ENCODE measurements at regions not wholly inside any gene's neighbourhood (a gene's known extent, or its start where the extent isn't known, plus 50 kb on each side); places are given as distances from the start of the nearest gene placed in this dataset.
A peak's percentile ranks its signal among the peaks of the same experiment; 100 is the strongest.
"Not testable (repeated sequence)": the region's sequence is repeated elsewhere in the genome, so short reads cannot be mapped to it uniquely, and the experiment has no call there.

- no peak for DNase-seq
Observed at GRCh38 chr4:84110040-84110439, 389.1 kb downstream of the NKX6-1 start.

DNA sequence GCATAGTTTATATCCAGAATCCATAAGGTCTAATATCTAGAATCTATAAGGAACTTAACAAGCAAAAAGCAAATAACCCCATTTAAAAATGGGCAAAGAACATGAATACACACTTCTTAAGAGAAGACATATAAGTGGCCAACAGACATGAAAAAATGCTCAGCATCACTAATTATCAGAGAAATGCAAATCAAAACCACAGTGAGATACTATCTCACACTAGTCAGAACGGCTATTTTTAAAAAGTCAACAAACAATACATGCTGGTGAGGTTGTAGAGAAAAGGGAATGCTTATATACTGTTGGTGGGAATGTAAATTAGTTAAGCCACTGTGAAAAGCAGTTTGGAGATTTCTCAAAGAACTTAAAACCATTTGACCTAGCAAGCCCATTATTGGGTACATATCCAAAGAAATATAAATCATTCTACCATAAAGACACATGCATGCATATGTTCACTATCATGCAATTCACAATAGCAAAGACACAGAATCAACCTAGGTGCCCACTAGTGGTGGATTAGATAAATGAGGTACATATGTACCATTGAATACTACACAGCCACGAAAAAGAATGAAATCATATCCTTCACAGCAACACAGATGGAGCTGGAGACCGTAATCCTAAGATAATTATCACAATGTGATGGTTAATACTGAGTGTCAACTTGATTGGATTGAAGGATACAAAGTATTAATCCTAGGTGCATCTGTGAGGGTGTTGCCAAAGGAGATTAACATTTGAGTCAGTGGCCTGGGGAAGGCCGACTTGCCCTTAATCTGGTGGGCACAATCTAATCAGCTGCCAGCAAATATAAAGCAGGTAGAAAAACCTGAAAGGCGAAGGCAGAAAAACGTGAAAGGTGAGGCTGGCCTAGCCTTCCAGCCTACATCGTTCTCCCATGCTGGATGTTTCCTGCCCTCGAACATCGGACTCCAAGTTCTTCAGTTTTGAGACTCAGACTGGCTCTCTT is 397.2 kb downstream of the NKX6-1 start:
- not testable (repeated sequence) for DNase-seq

DNA sequence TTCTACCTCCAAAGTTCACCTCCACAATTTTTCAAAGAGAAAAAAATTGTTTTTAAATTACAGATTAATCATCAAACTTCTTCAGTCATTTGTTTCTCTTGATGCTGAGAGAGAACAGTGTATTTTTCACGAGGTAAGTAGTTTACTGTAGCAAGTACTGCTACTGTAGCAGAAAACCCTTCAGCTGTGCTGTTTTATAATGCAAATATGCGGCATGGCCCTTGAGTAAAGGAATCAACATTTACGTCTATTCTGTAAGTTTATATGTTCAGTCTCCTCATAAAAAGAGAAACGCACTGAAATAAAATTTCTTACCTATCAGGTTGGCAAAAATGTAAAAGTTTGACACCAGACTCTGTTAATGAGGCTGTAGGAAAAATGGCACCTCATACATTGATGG is 399.0 kb downstream of the NKX6-1 start:
- DNase-seq = no peak

GRCh38 chr4:84099599-84099998 is 399.5 kb downstream of the NKX6-1 start:
- DNase-seq = no peak

DNA sequence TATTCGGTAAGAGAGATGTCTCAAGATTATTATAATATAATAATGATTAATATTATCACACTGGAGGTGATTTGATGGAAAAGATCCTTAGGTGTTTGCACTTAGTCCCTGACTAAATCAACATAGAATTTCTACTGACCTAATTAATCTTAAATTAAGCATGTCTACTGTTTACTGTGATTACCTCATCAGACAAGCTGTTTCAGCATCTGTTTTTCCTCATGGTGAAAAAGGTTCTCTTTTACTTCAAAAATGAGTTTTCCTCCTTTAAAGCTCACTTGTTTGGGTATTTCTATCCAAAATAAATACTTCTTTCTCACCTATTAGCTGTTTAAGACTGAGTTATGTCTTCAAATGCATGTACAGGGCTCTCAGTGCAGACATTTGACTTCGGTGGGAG is 407.8 kb downstream of the NKX6-1 start:
- DNase-seq = no peak

DNA sequence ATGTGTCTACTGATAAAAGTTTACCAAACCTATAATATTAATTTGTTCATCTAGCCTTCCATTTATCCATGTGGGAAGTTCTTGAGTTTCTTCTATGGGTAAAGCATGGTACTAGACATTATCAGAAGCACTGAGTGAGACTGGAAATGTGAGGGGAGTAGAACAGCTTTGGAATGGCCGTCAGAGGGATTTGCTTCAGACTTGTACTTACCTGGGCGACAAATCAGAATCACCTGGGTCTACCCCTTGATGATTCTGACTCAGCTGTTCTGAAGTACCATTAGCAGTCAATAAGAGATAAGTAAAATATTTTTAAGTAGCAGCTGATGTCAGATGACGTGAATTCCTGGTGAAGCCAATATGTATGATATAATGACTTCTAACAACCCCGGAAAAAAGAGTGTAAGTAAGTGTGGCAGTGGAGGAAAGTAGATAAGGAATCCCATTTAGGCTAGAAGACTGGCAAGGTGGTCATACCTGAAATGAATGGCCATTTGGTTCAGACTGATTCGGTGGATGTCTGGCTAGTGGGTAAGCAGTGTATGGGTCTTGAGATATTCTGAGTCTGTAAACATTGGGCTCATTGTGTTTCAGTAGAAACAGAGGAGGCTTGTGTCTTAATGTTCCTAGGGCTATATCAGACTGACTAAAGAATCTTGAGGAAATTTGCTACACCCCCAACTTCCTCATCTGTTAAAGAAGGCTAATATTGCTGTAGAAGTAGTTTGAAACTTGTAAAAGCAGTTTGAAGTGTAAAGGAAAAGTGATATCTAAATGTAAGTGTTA is 409.2 kb downstream of the NKX6-1 start:
- no peak for DNase-seq

DNA sequence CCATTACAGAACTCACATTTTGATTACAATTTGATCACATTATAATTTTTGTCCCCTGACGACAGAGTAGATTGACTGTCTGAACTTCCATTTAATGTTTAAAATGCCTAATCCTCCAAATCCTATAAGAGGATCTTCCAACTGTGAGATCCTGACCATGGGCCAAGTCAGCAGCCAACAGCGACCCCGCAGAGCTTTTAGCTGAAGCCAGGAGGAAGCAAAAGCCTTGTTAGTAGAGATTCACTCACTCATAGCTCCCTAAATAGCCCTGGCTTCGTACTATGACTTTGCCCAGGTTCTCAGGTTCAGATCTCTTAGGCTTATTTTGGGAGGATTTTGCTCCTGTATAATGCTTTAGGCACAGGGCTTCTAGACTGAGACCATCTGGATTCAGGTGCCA is 413.1 kb downstream of the NKX6-1 start:
- DNase-seq = peak; percentile 12

DNA sequence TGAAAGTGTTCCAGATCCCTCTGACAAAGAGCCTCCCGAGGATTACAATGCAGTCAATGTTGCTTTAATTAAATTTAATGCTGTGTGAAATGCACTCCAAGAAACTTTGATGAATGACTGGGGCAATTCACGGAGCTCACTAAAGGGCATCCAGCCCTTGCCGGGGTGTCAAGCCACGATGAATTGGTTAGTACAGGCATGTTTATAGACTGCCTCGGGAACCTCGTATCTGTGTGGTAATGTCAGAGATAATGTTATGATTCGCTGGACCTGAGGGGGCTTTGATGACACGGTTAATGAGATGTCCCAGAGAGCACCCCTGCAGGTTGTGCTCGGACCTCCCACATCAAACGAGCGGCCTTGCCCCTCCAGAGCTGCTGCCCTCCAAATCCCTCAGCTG is 428.8 kb downstream of the NKX6-1 start:
- no peak for DNase-seq

GRCh38 chr4:84063619-84064018 is 435.5 kb downstream of the NKX6-1 start:
- no peak for DNase-seq

DNA sequence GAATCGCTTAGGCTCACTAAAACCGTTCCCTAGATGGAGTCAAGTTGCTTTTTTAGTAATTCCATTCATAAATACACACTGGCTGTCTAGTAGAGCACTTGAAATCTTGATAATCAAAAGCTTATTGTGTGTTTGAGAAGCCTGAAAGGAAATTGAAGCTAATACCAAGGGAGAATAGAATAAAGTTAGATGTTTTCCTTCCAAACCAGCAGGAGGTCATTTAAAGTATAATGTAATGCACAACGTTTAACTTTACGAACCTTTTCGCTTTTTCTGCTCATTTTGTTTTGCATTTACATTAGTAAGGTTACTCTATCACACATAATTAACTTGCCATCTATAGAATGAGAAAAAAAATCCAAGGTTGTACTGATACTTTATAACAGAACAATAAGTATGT is 440.9 kb downstream of the NKX6-1 start:
- DNase-seq = no peak

GRCh38 chr4:84051639-84052038 is 447.5 kb downstream of the NKX6-1 start:
- DNase-seq = no peak

DNA sequence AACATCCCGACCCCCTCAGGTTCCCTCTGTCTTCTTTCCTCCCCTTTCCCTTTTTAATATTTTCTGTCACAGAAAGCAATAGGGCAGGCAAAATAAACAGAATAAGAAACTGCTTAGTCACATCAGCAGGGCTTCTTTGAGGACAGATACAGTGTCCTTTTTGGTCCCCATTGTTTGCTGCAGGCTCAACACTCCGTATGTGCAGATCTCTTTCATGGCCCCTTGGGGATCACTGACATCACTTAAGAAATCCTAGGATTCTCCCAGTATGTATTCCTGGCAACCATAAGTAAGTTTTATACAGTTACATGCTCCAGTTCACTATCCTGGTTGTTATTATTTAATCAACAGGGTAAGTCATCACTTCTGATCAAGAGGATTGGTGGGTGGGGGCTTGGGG is 448.0 kb downstream of the NKX6-1 start:
- DNase-seq = no peak

DNA sequence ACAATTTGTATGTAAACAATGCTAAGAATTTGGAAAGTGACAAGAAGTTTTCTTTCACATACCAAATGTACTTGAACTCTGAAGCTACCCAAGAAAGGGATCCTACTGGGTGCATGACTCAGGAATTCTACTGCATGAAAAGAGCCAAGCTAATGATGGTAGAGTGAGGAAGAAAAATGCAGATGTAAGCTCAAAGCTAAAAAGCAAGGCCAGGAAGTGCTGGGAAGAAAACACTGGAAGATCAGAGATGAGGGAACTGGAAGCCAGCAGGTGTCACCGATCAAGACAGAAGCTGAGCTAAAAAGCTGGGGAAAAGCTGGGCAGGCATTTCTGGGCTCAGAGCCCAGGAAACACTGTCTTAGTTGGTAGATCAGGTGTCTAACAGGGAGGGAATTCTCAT is 449.1 kb downstream of the NKX6-1 start:
- peak; percentile 69 for DNase-seq

DNA sequence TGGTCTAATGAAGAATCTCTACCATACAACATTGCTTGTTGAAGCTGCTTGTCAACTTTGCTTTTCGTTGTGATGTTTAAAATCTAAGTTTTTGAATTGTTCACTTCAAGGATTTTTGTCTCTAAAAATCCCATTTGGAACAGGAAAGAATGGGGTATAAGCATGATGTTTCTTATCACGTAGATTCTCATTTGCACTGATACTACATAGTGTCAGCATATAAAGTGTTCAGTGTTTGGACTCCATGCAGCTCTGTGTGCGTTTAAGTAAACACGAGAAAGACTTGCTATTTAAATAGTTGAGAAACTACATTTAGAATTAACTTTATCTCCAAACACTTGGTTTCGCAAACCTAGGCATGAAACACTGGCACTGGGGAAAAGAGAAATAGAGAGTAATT is 452.5 kb downstream of the NKX6-1 start:
- DNase-seq = no peak

- DNase-seq = no peak
Observed at GRCh38 chr4:84041426-84041825, 457.7 kb downstream of the NKX6-1 start.

GRCh38 chr4:84035568-84035967 is 463.5 kb downstream of the NKX6-1 start:
- DNase-seq = no peak

DNA sequence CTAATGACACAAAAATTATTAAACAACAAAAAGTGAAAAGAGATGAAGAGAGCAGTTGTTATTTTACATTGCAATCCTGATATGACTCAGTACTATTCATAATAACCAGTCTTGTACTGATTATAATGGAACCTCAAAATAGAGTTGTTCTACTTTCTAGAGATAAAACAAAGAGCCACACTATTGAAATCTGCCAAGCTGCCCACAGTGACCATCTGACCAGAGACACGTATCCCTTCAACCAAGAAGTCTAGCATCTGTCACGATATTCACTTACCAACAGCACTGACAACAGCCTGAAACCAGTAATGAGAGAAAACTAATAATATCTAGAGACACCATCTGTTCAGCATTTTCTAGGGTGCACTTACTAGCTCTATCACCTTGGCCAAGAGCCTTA is 466.7 kb downstream of the NKX6-1 start:
- DNase-seq = no peak

GRCh38 chr4:84031401-84031800 is 467.7 kb downstream of the NKX6-1 start:
- no peak for DNase-seq

- no peak for DNase-seq
Observed at GRCh38 chr4:84028340-84028739, 470.8 kb downstream of the NKX6-1 start.

DNA sequence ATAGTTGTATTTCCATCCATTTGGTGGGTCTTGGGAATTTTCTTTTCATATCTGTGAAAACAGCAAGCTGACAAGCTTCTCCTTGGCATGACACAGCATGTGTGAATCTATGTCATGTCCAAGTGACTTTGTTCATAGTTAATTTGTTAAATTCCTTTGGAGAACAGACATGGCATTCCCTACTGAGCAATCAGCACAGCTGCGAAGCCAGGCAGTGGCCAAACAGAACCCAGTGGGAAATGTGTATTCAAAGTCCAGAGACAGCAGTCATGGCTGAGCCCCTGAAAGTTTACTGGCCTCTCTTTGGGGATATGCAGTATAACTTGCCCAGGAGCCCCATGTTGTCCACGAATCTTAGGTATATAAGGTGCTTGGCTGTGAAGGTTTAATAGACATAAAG is 474.7 kb downstream of the NKX6-1 start:
- peak; percentile 34 for DNase-seq

DNA sequence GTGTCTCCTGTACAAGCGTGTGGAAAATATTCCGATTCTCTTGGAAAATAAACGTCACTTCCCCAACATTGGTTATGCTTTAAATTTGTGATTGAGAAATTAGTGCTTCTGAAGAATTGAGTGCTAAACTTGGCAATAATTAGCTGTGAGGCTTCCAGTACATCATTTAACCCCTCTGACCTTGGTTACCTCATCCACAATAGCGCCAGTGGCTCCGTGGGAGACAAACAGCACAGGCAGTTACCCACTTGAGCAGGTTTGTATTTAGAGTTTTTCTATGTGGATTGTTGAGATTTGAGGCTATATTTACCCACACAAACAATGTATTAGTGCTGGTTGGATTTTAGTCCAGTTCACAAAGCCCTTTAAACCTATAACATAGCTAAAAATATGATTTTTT is 476.5 kb downstream of the NKX6-1 start:
- no peak for DNase-seq

GRCh38 chr4:84019626-84020025 is 479.5 kb downstream of the NKX6-1 start:
- no peak for DNase-seq

- DNase-seq = no peak
Observed at GRCh38 chr4:84003046-84003445, 467.1 kb downstream of the GPAT3 start.

Measured in tongue (tissue), 1 donor.